AG09319 (cell line): ENCODE measurements at regions not wholly inside any gene's neighbourhood (a gene's known extent, or its start where the extent isn't known, plus 50 kb on each side); places are given as distances from the start of the nearest gene placed in this dataset.

Experiments
- DNase-seq: peaks from one replicate; pipeline ENCODE4 v3.0.0-alpha.2; 2010; ENCODE audit warnings: low read depth; ENCODE audit errors: extremely low read depth
- TF ChIP-seq, protein P1 (sequence below): IDR thresholded peaks from 2 replicates; pipeline ENCODE4 v1.5.1; 2011; ENCODE audit warnings: low read depth, mild to moderate bottlenecking, inconsistent platforms, low read length, moderate library complexity

DNA sequence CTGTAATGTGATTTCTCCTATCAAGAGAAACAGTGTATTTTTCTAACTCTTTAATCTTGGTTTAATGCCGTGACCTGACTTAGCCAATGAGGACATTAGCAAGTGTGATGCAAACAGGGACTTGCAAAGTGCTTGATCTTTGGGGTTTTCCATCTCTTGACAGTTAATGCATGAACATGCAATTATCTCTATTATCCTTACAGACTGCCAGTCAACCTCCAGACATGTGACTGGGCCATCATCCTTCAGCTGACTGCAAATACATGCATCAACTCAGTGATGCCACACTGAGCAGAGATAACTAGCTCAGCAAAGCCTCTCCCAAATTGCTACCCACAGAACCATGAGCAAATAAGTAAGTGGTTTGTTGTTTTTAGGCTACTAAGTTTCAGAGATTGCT lies 409.6 kb downstream of the GPAM start:
- TF ChIP-seq, protein P1, sequence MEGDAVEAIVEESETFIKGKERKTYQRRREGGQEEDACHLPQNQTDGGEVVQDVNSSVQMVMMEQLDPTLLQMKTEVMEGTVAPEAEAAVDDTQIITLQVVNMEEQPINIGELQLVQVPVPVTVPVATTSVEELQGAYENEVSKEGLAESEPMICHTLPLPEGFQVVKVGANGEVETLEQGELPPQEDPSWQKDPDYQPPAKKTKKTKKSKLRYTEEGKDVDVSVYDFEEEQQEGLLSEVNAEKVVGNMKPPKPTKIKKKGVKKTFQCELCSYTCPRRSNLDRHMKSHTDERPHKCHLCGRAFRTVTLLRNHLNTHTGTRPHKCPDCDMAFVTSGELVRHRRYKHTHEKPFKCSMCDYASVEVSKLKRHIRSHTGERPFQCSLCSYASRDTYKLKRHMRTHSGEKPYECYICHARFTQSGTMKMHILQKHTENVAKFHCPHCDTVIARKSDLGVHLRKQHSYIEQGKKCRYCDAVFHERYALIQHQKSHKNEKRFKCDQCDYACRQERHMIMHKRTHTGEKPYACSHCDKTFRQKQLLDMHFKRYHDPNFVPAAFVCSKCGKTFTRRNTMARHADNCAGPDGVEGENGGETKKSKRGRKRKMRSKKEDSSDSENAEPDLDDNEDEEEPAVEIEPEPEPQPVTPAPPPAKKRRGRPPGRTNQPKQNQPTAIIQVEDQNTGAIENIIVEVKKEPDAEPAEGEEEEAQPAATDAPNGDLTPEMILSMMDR = no peak
- no peak for DNase-seq

DNA sequence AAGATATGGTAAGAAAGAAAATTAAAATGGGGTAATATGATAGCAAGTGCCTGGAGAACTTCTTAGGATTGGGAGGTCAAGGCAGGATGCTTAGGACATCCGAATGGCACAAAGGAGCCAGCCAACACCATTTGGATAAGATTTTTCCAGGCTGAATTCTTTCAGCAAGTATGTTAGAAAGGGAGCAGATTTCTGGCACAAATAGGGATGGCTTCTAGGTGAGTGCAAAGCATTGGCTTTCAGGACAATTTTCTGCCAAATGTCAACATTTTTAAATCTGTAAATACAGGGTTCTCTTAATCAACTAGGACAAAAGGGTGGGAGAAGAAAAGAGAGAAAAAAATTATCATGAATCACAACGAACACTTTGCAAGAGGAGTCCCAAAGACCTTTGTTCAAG lies 409.1 kb downstream of the GPAM start:
- no peak for DNase-seq
- TF ChIP-seq, protein P1 = no peak

DNA sequence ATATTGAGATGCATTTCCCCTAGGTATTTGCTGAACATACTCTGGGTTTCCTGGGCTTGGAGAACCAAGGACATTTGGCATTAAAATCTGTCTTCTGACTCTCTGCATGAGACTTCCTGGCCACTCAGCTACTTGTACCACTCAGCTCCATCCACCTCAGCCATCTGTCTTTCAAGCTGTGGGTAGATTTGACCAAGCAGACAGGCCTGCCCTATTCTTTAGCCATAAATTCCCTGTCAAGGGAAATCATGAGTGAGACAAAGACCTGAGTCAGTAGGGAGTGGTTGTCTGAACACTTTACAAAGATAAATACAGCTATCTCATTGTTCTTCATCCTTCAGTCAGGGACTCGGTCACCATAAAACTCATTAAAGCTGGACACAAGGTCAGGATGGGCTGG lies 399.1 kb downstream of the GPAM start:
- no peak for DNase-seq
- TF ChIP-seq, protein P1 = no peak

DNA sequence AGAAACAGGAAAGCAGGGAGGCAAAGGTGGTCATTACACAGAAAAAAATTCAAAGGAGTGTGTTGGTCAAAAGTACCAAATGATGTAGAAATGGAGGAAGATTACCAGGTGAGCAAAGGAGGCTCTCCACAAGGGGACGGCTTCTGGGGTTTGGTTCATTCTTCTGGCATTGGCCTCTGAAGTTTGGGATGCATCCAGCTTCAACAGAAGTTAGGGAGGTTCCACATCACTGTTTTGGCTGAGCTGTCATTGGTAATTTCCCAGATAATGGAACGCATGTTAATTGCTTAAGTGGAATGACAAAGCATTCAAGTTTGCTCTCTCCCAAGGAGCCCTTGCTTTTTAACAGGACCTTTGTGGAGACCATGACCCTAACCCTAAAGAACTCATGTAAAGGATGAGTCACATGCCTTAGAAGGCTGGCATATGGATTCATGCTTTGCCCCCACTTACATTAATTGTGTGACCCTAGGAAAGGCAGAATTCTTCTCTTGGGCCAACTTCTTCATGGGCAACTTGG lies 398.6 kb downstream of the GPAM start:
- TF ChIP-seq, protein P1 = no peak
- DNase-seq = no peak

DNA sequence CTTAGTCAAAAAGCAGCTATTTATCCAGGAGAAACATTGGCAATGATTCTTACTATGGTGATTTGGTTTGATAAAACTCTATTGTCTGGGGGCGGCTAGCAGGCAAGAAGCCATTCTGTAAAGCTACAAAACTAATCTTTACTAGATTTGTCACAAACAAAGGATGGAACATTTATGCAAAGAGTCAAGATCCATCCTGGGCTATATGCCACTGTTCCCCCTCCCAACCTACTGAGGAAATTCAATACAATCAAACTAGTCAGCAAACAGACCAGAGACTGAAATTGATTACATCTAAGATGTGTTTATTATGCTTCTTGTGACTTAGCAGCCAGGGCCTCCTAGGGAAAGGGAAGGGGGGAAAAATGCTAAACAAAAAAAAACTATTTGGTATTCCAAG lies 397.6 kb downstream of the GPAM start:
- DNase-seq = no peak
- TF ChIP-seq, protein P1 = no peak

DNA sequence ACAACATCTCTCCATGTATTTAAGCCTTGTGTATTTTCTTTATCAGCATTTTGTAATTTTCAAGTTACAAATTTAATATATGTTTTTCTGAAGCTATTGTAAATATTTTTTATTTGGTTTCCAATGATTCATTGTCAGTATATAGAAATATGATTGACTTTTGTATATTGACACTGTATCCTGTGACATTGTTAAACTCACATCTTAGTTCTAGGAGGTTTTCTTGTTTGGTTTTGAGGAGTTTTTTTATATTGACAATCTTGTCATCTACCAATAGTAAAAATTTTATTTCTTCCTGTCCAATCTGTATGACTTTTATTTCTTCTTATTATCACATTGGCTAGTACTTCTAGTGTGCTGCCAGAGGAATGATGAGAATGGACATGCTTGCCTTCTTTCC lies 393.7 kb downstream of the GPAM start:
- TF ChIP-seq, protein P1 = no peak
- no peak for DNase-seq

DNA sequence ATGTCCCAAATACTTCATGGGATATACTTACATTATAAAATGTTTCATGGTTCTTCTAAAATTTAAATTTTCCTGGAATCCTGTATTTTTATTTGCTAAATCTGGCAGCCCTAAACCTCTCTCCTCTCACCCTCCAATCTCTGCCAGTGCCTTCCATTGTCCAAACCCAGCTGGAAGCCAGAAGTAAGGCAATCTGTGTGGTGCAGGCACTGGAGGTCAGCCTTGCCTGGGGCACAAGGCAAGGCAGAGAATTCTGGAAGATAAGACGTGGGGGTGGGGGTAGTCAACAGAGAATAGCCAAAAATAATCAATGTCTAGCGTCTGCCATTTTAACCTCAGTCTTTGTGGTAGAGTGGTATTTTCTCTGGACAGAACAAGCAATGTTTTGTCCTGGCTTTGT lies 381.7 kb downstream of the GPAM start:
- TF ChIP-seq, protein P1 = no peak
- no peak for DNase-seq
